NOMO-1 treated with DMSO at 0.1 percent for 48 hours (cell line): ENCODE measurements at regions not wholly inside any gene's neighbourhood (a gene's known extent, or its start where the extent isn't known, plus 50 kb on each side); places are given as distances from the start of the nearest gene placed in this dataset.

Source experiments
- DNase-seq: peaks from one replicate; lab custom pipeline; 2025; ENCODE audit not compliant: unreplicated experiment; lab: John Stamatoyannopoulos, UW

GRCh38 chr15:100783291-100783690, 96.3 kb upstream of the ALDH1A3 start:
- no peak for DNase-seq

GRCh38 chr15:100783760-100784492, 95.7 kb upstream of the ALDH1A3 start:
- no peak for DNase-seq

GRCh38 chr15:100784493-100785180, 95.0 kb upstream of the ALDH1A3 start:
- no peak for DNase-seq

GRCh38 chr15:100785181-100786138, 94.2 kb upstream of the ALDH1A3 start:
- no peak for DNase-seq

- no peak for DNase-seq
Observed at GRCh38 chr15:100786139-100786531, 93.5 kb upstream of the ALDH1A3 start.

- no peak for DNase-seq
Observed at GRCh38 chr15:100786901-100787566, 92.6 kb upstream of the ALDH1A3 start.

- DNase-seq = no peak
Observed at GRCh38 chr15:100787567-100788417, 91.8 kb upstream of the ALDH1A3 start.

GRCh38 chr15:100788418-100789105, 91.1 kb upstream of the ALDH1A3 start:
- DNase-seq = no peak

GRCh38 chr15:100790786-100791265, 88.8 kb upstream of the ALDH1A3 start:
- no peak for DNase-seq

GRCh38 chr15:100794008-100794407, 85.6 kb upstream of the ALDH1A3 start:
- no peak for DNase-seq

GRCh38 chr15:100801256-100801900, 78.3 kb upstream of the ALDH1A3 start:
- no peak for DNase-seq

- DNase-seq = no peak
Observed at GRCh38 chr15:100802421-100803170, 77.0 kb upstream of the ALDH1A3 start.

GRCh38 chr15:100803171-100803440, 76.5 kb upstream of the ALDH1A3 start:
- no peak for DNase-seq

- no peak for DNase-seq
Observed at GRCh38 chr15:100806157-100806556, 73.5 kb upstream of the ALDH1A3 start.

GRCh38 chr15:100807028-100807427, 72.6 kb upstream of the ALDH1A3 start:
- no peak for DNase-seq

- DNase-seq = no peak
Observed at GRCh38 chr15:100808691-100809090, 70.9 kb upstream of the ALDH1A3 start.

- DNase-seq = no peak
Observed at GRCh38 chr15:100809151-100809550, 70.5 kb upstream of the ALDH1A3 start.

- DNase-seq = no peak
Observed at GRCh38 chr15:100809587-100809986, 70.0 kb upstream of the ALDH1A3 start.
